Non-pigmented ciliary epithelial cell (primary cell): ENCODE measurements at regions not wholly inside any gene's neighbourhood (a gene's known extent, or its start where the extent isn't known, plus 50 kb on each side); places are given as distances from the start of the nearest gene placed in this dataset.

Source experiments
- DNase-seq: peaks from one replicate; pipeline ENCODE4 v3.0.0-alpha.2; 2010; ENCODE audit warnings: low read depth

- no peak for DNase-seq
These were observed 57.5 kb downstream of the OSR1 start for GRCh38 chr2:19300961-19301360.

- no peak for DNase-seq
These were observed 58.9 kb downstream of the OSR1 start for GRCh38 chr2:19299522-19299921.

GRCh38 chr2:19299032-19299431 lies 59.4 kb downstream of the OSR1 start:
- DNase-seq: peak; percentile 5

- DNase-seq: no peak
These were observed 60.7 kb downstream of the OSR1 start for GRCh38 chr2:19297716-19298115.

GRCh38 chr2:19295998-19296502 lies 62.4 kb downstream of the OSR1 start:
- no peak for DNase-seq

GRCh38 chr2:19292007-19292406 lies 66.4 kb downstream of the OSR1 start:
- DNase-seq: no peak

- DNase-seq: no peak
These were observed 70.1 kb downstream of the OSR1 start for GRCh38 chr2:19288291-19288690.

GRCh38 chr2:19287324-19287723 lies 71.1 kb downstream of the OSR1 start:
- DNase-seq: no peak

GRCh38 chr2:19282305-19282704 lies 76.1 kb downstream of the OSR1 start:
- DNase-seq: no peak

- no peak for DNase-seq
These were observed 84.0 kb downstream of the OSR1 start for GRCh38 chr2:19274439-19274838.

- no peak for DNase-seq
These were observed 85.4 kb downstream of the OSR1 start for GRCh38 chr2:19272941-19273470.

- no peak for DNase-seq
These were observed 86.4 kb downstream of the OSR1 start for GRCh38 chr2:19272039-19272438.

- DNase-seq: no peak
These were observed 93.6 kb downstream of the OSR1 start for GRCh38 chr2:19264852-19265251.

- DNase-seq: no peak
These were observed 96.3 kb downstream of the OSR1 start for GRCh38 chr2:19262150-19262549.

- no peak for DNase-seq
These were observed 97.4 kb downstream of the OSR1 start for GRCh38 chr2:19261061-19261460.

GRCh38 chr2:19256121-19256601 lies 102.3 kb downstream of the OSR1 start:
- peak; percentile 45 for DNase-seq

GRCh38 chr2:19255481-19255880 lies 102.9 kb downstream of the OSR1 start:
- DNase-seq: no peak

GRCh38 chr2:19251554-19251953 lies 106.9 kb downstream of the OSR1 start:
- DNase-seq: no peak

- DNase-seq: no peak
These were observed 107.5 kb downstream of the OSR1 start for GRCh38 chr2:19250906-19251305.

- no peak for DNase-seq
These were observed 111.2 kb downstream of the OSR1 start for GRCh38 chr2:19247186-19247585.

GRCh38 chr2:19246496-19246895 lies 111.9 kb downstream of the OSR1 start:
- no peak for DNase-seq

GRCh38 chr2:19244460-19245363 lies 113.7 kb downstream of the OSR1 start:
- no peak for DNase-seq

- DNase-seq: peak; percentile 41
These were observed 119.9 kb downstream of the OSR1 start for GRCh38 chr2:19238440-19239060.
